ENCODE measurements at regions not wholly inside any gene's neighbourhood (a gene's known extent, or its start where the extent isn't known, plus 50 kb on each side); places are given as distances from the start of the nearest gene placed in this dataset.
"Not testable (repeated sequence)": the region's sequence is repeated elsewhere in the genome, so short reads cannot be mapped to it uniquely, and the experiment has no call there.

DNA sequence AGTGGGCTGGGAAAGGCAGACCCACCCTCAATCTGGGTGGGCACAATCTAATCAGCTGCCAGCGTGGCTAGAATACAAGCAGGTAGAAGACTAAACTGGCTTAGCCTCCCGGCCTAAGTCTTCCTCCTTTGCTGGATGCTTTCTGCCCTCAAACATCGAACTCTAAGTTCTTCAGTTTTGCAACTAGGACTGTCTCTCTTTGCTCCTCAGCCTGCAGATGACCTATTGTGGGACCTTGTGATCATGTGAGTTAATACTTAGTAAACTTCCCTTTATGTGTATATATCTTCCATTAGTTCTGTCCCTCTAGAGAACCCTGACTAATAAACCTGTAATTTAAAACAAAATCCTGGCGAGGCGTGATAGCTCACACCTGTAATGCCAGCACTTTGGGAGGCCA, 51.8 kb upstream of the SLC39A8 start:
- not testable (repeated sequence) for DNase-seq

DNA sequence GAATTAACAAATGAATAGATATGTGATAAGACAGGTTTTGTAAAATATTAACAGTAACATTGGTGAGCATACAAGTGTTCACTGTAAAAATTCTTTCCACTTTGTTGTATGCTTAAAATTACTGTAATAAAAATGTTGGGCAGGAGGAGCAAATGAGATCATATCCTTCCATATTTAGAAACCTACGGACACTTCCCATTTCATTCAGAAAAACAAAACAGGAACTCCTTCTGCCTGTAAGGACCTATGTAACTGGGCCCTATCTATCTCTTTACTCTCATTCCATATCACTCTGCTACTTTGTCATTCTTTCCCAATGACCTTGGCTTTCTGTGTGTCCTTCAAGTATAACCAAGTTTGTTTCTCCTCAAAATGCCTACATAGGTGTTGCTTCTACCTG, 53.7 kb upstream of the SLC39A8 start:
- no peak for DNase-seq

- DNase-seq: no peak
These were observed 55.6 kb upstream of the SLC39A8 start for GRCh38 chr4:102400898-102401297.

GRCh38 chr4:102402223-102402622, 56.9 kb upstream of the SLC39A8 start:
- no peak for DNase-seq

DNA sequence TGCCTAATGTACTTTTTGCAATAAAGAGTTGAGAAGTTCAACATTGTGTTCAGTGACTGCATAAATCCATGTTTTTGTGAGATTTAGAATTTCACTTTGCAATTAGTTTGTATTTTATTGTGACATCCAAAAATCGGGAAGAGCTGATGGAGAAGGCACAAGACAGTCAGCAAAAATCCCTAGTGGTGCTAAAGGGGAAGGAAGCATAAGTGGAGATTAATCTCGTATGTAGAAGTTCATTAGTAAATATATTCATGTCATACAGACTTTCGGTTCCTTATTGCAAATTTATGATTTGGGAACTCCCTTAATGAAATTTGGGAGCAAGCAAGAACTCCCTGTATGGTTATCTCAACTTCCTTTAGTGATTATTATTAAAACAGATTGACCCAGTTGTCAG, 57.8 kb upstream of the SLC39A8 start:
- no peak for DNase-seq

GRCh38 chr4:102404431-102404969, 59.2 kb upstream of the SLC39A8 start:
- DNase-seq: no peak

DNA sequence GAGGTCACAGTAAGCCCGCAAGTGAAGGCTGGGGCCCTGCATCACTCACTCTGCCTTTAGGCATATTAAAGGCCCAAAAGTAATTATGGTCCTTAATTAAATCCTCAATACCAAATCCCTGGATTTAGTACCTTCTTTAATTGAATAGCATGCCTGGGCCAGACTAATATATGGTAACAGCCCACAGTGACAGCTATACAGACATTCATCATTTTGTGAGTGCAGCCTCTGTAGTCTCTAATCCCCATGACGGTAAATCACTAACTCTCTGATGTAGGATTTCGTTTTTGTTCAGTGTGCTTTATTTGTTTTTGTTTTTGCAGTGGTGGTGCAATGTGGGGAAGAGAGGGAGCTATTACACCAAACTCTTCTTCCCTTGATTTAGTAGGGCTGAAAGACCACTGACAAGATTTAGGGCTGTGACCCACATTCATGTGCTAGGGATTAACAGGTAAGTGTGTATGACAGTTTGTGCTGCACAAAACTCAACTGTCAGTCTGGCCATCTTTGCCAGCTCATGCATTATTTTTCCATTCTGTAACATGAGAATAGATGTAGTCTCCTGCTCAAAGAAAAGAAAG, 60.6 kb upstream of the SLC39A8 start:
- DNase-seq: no peak

DNA sequence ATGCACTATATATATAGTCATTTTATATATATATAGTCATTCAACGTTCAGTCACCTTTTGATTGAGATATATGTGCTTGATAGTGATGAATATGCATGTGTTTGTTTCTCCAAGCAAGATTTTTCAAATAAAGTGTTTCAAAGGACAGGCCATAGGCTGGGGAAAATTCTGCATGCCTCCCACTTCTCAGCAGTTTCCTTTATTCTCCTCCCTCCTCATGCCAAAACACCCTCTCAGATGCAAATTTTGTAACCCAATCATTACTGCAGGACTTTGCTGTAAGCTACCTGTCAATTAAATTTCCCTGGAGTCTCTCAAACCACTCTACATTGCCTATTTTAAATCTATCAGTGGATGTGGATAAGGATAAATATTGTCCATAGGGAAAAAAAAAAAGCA, 65.6 kb upstream of the SLC39A8 start:
- not testable (repeated sequence) for DNase-seq

DNA sequence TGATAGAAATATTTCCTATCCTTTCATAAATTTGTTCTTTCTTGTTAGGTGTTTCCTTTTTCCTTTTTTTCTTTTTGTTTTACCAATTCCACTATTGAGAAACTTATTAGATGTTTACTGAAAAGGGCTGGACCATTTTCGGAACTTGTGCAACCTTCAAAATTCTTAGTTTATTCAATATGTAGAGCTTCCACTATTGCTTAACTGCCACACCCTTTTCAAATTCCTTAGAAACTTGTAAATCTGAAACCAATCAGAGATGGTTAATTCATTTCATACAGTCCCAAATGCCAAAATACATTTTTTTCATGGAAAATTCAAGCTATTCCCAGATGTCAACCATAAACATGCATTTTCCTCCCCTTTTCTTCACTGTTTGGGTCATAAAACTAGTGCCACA, 66.1 kb upstream of the SLC39A8 start:
- no peak for DNase-seq

GRCh38 chr4:102416765-102417164, 71.5 kb upstream of the SLC39A8 start:
- no peak for DNase-seq

DNA sequence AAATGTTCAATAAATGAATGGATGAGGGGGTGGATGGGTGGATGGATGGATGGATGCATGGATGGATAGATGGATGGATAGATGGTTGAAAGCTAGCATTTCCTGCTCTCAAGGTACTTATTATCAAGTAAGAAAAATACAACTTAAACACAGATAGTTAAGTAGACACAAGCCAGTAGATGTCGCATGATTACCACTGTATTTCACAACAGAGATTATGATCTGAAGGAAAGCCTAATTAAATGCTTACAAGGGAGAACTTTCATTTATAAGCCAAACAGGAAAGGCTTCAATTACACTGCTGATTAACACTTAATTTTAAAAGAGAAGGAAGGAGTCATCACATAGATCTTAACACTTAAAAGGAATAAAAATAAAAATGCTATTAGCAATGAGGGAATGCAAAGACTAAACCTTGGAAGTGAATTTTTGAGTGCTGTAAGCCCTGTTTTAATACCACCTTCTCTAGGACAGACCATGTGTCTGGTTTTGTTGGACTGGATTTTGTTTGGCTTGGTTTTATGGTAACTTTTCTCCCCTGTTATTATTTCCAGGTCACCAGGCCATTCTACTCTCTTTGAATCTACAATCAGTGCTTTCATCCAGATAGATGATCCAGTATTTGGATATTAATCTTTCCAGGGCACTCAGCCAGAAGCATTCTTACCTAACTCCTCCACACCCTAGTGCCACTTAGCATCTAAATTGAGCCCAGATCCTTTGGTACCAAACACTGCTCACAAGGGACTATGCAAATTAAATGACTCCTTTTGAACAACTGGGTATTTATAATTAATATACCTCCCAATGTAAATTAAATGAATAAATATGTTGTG, 75.5 kb upstream of the SLC39A8 start:
- no peak for DNase-seq

DNA sequence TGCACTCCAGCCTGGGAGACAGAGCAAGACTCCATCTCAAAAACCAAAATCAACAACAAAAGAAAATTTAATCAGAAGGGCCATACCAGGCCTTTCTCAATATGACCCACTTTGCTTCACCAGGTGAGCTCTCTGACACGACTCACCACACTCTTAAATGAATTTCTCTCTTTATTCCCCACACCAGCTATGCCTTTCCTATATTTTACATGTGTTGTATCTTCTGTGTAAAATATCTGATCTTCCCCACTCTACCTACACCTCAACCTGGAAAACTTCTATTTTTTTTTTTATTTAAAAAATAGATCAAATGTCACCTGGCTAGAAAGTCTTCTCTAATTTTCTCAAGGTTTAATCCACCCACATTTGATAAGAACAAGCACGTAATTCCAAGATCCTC, 77.6 kb upstream of the SLC39A8 start:
- no peak for DNase-seq

DNA sequence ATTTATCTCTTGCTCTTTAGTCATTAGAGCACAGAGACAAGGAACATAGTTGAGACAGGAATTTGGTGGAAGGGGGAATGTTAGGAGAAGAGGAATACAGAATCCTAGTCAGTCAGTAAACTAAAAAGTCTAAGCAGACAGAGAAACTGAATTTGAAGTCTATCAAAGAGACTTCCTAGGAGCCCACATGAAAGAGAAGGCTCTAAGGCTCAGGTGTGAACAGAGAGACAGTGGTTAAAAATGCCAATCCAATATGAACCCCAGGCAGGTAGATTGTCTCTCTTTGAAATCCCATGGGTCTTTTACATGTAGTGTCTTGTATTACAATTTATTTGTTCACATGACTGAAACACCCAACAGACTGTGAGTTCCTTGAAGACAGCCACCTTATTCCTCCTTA, 77.8 kb upstream of the NFKB1 start:
- no peak for DNase-seq

DNA sequence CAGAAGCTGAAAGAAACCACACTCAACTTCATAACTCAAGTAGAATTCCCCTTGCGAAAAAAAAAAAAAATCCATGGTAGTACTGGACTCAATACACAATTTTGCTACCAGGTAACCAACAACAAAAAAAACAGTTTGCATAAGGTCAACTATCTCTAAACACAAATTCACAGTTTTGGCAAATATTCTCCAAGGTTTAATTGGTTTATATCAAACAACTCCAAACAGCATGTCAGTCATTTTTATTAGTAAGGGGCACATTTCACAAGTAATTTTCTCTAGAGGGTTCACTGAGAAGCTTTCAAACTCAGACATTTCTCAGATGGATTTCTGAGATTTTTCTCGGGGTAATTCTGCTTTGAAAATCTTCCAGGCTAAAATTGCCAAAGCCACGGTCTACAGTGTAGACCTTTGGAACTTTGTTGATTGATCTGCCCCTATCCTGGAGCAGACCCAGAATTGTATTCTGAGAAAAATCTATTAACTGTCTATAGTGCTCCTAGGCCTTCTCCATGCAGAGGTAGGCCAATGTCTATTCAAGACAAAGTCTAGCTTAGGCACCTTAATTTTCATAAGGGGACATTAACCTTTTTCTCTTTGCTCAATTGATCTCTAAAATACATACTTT, 73.7 kb upstream of the NFKB1 start:
- no peak for DNase-seq

DNA sequence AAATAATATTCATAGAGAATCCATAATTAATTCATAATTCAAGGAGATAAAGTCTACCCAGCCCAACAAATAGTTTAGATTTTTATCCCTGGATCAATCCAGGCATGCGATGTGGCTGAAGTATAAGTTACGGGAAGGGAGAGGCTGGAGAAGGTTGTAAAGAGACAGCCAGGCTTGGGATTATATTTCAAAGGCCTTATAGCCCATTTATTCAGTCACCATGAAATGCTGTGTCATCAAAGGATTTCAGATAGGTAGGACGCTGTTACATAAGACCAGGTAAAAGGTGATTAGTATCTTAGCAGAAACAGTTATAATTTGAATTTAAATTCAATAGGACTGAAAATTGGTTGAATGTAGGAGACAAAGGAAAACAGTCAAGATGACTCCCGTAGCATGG, 73.0 kb upstream of the NFKB1 start:
- DNase-seq: no peak

- DNase-seq: no peak
These were observed 71.6 kb upstream of the NFKB1 start for GRCh38 chr4:102429553-102429952.

DNA sequence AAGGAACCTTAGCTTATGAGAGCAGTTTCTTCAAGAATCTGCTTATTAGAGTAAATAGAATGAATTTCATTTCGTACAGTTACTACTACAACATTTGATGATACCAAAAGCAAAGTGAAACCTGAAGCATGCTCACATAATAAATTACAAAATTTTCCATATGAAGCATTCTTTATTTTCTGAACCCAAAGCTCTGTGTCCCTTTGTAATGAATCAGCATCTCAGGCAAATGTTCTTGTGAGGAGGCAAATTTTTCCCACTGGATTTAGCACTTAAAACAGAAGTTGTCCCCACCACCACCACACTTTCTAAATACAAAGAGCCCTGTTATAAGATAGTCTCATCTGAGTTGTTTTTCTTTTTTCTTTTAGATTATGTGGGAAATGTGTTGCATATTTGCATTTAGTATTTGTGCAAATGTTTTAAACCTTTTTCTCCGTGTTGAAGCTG, 70.7 kb upstream of the NFKB1 start:
- no peak for DNase-seq

- DNase-seq: no peak
These were observed 69.6 kb upstream of the NFKB1 start for GRCh38 chr4:102431608-102431961.

GRCh38 chr4:102437111-102437510, 64.0 kb upstream of the NFKB1 start:
- no peak for DNase-seq

DNA sequence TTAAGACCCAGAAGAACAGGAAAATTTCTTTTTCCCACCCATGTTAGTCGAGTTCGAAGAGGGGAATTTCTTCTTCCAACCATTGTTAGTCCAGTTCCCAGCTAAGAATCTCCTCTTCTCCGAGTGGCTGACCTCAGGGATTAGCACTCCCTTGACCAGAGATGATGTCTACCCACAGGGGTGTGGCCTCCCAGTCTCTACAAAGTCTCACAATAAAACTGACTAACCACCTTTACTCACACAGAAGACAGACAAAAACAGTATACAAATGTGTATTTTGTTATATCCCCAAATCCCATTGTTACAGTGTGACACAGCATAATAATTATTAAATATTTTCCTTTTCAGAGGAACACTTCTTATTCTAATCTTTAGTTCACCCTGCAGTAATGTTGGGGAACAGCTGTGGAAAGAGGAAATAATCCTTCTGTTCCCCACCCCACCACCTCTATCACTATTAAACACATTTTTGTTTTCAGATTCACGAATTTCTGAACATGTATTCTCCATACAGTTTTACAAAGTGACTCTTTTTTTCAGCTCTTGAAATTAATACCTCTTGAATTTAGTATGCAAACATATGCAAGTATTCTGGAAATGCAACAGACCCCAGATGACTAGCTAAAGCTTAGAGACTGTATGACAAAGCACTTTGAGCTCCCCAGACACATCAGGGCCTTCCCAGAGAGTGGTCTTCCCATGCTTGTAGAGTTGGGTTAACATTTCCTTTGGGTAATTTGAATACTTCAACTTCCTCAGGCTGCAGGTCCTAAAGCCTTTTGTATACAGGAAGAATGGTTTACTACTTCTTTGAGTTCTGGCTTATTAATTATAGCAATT, 62.5 kb upstream of the NFKB1 start:
- no peak for DNase-seq

DNA sequence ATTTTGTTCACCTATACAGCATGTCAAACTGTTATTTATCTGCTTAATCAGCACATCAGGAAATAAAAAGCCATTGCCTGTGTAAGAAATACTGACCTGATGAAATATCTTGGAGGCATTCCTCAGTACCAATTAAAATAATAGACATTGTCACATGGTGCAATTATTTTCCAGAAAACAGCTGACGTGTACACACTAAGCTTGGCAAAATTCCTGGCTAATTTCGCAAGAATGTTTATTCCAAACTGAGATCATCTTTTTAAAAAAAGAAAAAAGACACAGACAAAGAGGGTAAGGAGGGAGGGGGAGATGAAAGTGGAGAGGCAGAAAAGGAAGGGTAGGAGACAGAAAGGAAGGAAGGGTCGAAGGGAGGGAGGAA, 61.9 kb upstream of the NFKB1 start:
- DNase-seq: peak; percentile 17

DNA sequence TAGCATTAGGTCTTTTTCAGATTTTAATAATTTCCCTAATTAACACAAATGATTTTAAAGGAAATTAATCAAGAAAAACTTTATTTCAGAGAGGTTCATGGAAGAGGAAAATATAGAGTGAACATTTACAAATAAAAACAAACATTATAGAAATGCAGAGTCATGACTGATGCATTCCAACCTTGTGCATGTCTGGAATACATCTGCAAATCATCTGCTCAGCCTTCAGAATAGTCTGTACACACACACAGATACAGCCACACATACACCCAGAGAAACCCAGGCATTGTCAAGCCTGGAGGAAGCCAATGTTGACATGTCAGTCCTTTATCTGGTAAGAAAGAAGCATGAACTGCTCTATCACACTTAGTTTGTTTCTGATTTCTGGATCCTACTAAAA, 61.3 kb upstream of the NFKB1 start:
- DNase-seq: no peak

- DNase-seq: no peak
These were observed 60.7 kb upstream of the NFKB1 start for GRCh38 chr4:102440498-102440897.
